WTC11 (cell line): ENCODE measurements at regions not wholly inside any gene's neighbourhood (a gene's known extent, or its start where the extent isn't known, plus 50 kb on each side); places are given as distances from the start of the nearest gene placed in this dataset.
"Not testable (repeated sequence)": the region's sequence is repeated elsewhere in the genome, so short reads cannot be mapped to it uniquely, and the experiment has no call there.

Source experiments
- ATAC-seq: fragments of 200-7000 bp; cut with Tn5 transposase; 2 replicates; pipeline ENCODE4 v1.10.0; 2021; ENCODE audit warnings: mild to moderate bottlenecking, moderate library complexity
- CTCF ChIA-PET: fragments of 300-600 bp; sonication (Branson Sonifier 250); formaldehyde crosslinking; loops from one replicate; lab custom pipeline; 2021; ENCODE audit warnings: antibody characterized with exemption; lab: Charles Lee
- POLR2A ChIA-PET: fragments of 350-600 bp; sonication (Branson Sonifier 250); formaldehyde crosslinking; loops from one replicate; lab custom pipeline; 2021; ENCODE audit warnings: antibody characterized with exemption; lab: Charles Lee
- DNase-seq: peaks from one replicate; pipeline ENCODE4 v3.0.0; 2021; ENCODE audit warnings: low spot score
- H3K27ac Mint-ChIP-seq: 2 replicates; pipeline ENCODE4 v1.8.0; 2021; ENCODE audit warnings: mixed read lengths
- H3K27me3 Mint-ChIP-seq: 2 replicates; pipeline ENCODE4 v1.8.0; 2021; ENCODE audit warnings: low read depth, mild to moderate bottlenecking, moderate library complexity, mixed read lengths
- H3K36me3 Mint-ChIP-seq: 2 replicates; pipeline ENCODE4 v1.8.0; 2021; ENCODE audit warnings: mixed read lengths
- H3K4me1 Mint-ChIP-seq: 2 replicates; pipeline ENCODE4 v1.8.0; 2022; ENCODE audit warnings: mixed read lengths
- H3K4me3 Mint-ChIP-seq: 2 replicates; pipeline ENCODE4 v1.8.0; 2021; ENCODE audit warnings: mild to moderate bottlenecking, moderate library complexity, mixed read lengths
- H3K9me3 Mint-ChIP-seq: 2 replicates; pipeline ENCODE4 v1.8.0; 2021; ENCODE audit warnings: mixed read lengths
- AR ChIP-seq: fragments of 250-450 bp; sonication (Bioruptor Pico); IDR thresholded peaks from 2 replicates; pipeline ENCODE4 v1.9.0; 2021; ENCODE audit warnings: mild to moderate bottlenecking
- EMX1 ChIP-seq: fragments of 250-450 bp; sonication (Bioruptor Pico); IDR thresholded peaks from 2 replicates; pipeline ENCODE4 v1.8.0; 2021; ENCODE audit warnings: mild to moderate bottlenecking
- MLX ChIP-seq: sonication (generic); formaldehyde crosslinking; IDR thresholded peaks from 2 replicates; pipeline ENCODE4 v1.8.1; 2023; ENCODE audit warnings: mild to moderate bottlenecking, missing genetic modification reagents, moderate library complexity
- NR3C1 ChIP-seq: sonication (generic); formaldehyde crosslinking; conservative IDR thresholded peaks from 2 replicates; pipeline ENCODE4 v1.8.1; 2023; ENCODE audit warnings: low read depth, mild to moderate bottlenecking, missing genetic modification reagents
- PRDM15 ChIP-seq: sonication (generic); formaldehyde crosslinking; IDR thresholded peaks from 2 replicates; pipeline ENCODE4 v1.8.0; 2022; ENCODE audit warnings: missing genetic modification reagents
- TP53 ChIP-seq: sonication (generic); formaldehyde crosslinking; IDR thresholded peaks from 2 replicates; pipeline ENCODE4 v1.8.1; 2023; ENCODE audit warnings: mild to moderate bottlenecking, missing genetic modification reagents
- ZBTB21 ChIP-seq: sonication (generic); formaldehyde crosslinking; IDR thresholded peaks from 2 replicates; pipeline ENCODE4 v1.8.1; 2023; ENCODE audit warnings: mild to moderate bottlenecking, missing genetic modification reagents, borderline replicate concordance
- TF ChIP-seq, protein P1 (sequence below): sonication (generic); formaldehyde crosslinking; IDR thresholded peaks from 2 replicates; pipeline ENCODE4 v1.8.1; 2023; ENCODE audit warnings: mild to moderate bottlenecking, missing genetic modification reagents, moderate library complexity
- TF ChIP-seq, protein P2 (sequence below): sonication (generic); formaldehyde crosslinking; IDR thresholded peaks from 2 replicates; pipeline ENCODE4 v1.8.1; 2023; ENCODE audit warnings: mild to moderate bottlenecking, moderate library complexity, missing genetic modification reagents
- TF ChIP-seq, protein P3 (sequence below): sonication (generic); formaldehyde crosslinking; IDR thresholded peaks from 2 replicates; pipeline ENCODE4 v1.8.0; 2022; ENCODE audit warnings: mild to moderate bottlenecking, missing genetic modification reagents

GRCh38 chr6:74492587-74492986, 713.3 kb downstream of the COL12A1 start:
- CTCF ChIA-PET, result no interaction called here
- H3K9me3 Mint-ChIP-seq, result peaks cover 11% of the 10 kb centered on the region
- no peak overlapping the region for H3K4me3 Mint-ChIP-seq
- ATAC-seq, result no peak
- H3K27ac Mint-ChIP-seq, result no peak overlapping the region
- no peaks in the 10 kb centered on the region; the same call in 1 of the 2 replicates for H3K27me3 Mint-ChIP-seq
- H3K4me1 Mint-ChIP-seq, result no peaks in the 10 kb centered on the region
- no peak for DNase-seq
- H3K36me3 Mint-ChIP-seq, result no peaks in the 10 kb centered on the region
- POLR2A ChIA-PET, result no interaction called here
- TF ChIP-seq, protein P1, sequence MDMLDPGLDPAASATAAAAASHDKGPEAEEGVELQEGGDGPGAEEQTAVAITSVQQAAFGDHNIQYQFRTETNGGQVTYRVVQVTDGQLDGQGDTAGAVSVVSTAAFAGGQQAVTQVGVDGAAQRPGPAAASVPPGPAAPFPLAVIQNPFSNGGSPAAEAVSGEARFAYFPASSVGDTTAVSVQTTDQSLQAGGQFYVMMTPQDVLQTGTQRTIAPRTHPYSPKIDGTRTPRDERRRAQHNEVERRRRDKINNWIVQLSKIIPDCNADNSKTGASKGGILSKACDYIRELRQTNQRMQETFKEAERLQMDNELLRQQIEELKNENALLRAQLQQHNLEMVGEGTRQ (CRISPR knock-in tag), result no peak
- TF ChIP-seq AR (no peak), TP53 (CRISPR knock-in tag) (no peak), EMX1 (CRISPR knock-in tag) (no peak)

DNA sequence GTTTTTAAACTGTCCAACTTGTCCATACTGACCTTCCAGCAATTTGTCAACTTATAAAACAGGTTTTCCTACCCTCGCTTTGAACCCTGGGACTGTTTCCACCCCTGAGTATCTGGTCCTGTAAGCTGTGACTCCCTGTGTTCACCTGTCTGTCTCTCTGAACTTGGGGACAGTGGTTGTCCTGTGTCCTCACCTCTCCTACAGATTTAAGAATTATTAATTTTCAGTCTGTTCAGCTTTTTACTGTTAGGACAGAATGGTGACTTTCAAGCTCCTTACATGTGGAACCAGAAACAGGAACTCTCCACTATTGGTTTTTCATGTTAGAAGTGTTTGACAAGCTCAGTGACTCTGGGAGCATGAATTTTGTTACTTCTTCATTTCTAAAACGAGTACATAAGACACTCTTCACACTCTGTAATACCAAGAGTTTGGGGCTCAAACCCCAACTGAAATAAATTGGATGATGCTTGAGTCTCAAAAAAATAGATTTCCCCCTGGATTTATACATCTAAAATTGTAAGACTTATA, 713.9 kb downstream of the COL12A1 start:
- DNase-seq, result no peak
- Mint-ChIP-seq H3K4me3 (no peak overlapping the region), H3K4me1 (no peaks in the 10 kb centered on the region), H3K36me3 (no peaks in the 10 kb centered on the region), H3K9me3 (peaks cover 11% of the 10 kb centered on the region), H3K27ac (no peak overlapping the region), H3K27me3 (no peaks in the 10 kb centered on the region; the same call in 1 of the 2 replicates)
- ChIA-PET POLR2A (interaction anchor here (0.5 kb wide), 1 partner anchor 30 kb away, joined by 4 read pairs; no protein-coding TSS in a partner anchor), CTCF (no interaction called here)
- TF ChIP-seq MLX (CRISPR knock-in tag), result no peak
- TF ChIP-seq, protein P2, sequence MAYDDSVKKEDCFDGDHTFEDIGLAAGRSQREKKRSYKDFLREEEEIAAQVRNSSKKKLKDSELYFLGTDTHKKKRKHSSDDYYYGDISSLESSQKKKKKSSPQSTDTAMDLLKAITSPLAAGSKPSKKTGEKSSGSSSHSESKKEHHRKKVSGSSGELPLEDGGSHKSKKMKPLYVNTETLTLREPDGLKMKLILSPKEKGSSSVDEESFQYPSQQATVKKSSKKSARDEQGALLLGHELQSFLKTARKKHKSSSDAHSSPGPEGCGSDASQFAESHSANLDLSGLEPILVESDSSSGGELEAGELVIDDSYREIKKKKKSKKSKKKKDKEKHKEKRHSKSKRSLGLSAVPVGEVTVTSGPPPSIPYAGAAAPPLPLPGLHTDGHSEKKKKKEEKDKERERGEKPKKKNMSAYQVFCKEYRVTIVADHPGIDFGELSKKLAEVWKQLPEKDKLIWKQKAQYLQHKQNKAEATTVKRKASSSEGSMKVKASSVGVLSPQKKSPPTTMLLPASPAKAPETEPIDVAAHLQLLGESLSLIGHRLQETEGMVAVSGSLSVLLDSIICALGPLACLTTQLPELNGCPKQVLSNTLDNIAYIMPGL, result no peak
- TF ChIP-seq ZBTB21 (CRISPR knock-in tag), result no peak
- TF ChIP-seq NR3C1 (CRISPR knock-in tag), result no peak
- no peak for TF ChIP-seq PRDM15 (CRISPR knock-in tag)
- TF ChIP-seq, protein P3, sequence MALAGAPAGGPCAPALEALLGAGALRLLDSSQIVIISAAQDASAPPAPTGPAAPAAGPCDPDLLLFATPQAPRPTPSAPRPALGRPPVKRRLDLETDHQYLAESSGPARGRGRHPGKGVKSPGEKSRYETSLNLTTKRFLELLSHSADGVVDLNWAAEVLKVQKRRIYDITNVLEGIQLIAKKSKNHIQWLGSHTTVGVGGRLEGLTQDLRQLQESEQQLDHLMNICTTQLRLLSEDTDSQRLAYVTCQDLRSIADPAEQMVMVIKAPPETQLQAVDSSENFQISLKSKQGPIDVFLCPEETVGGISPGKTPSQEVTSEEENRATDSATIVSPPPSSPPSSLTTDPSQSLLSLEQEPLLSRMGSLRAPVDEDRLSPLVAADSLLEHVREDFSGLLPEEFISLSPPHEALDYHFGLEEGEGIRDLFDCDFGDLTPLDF (CRISPR knock-in tag), result no peak
- no peak for ATAC-seq

DNA sequence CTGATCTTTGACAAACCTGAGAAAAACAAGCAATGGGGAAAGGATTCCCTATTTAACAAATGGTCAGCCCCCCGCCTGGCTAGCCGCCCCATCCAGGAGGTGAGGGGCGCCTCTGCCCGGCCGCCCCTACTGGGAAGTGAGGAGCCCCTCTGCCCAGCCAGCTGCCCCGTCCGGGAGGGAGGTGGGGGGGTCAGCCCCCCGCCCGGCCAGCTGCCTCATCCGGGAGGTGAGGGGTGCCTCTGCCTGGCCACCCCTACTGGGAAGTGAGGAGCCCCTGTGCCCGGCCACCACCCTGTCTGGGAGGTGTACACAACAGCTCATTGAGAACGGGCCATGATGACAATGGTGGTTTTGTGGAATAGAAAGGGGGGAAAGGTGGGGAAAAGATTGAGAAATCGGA, 717.1 kb downstream of the COL12A1 start:
- CTCF ChIA-PET, H3K27ac Mint-ChIP-seq, H3K36me3 Mint-ChIP-seq, DNase-seq, ATAC-seq, H3K4me3 Mint-ChIP-seq, POLR2A ChIA-PET, H3K4me1 Mint-ChIP-seq, H3K27me3 Mint-ChIP-seq: not testable (repeated sequence)
- H3K9me3 Mint-ChIP-seq, result peaks cover 11% of the 10 kb centered on the region
